H9 (cell line): ENCODE measurements at regions not wholly inside any gene's neighbourhood (a gene's known extent, or its start where the extent isn't known, plus 50 kb on each side); places are given as distances from the start of the nearest gene placed in this dataset.

ENCODE experiments used
- DNase-seq: peaks from one replicate; pipeline ENCODE4 v3.0.0-alpha.2; 2017
- H2AFZ ChIP-seq: one replicate; pipeline ENCODE4 v1.6.1; 2013; ENCODE audit warnings: mild to moderate bottlenecking, low read length, control low read depth, moderate library complexity
- H2AK5ac ChIP-seq: 2 replicates; pipeline ENCODE4 v1.6.1; 2013; ENCODE audit warnings: low read length, control low read depth, mixed read lengths; ENCODE audit not compliant: insufficient read length
- H2BK120ac ChIP-seq: one replicate; pipeline ENCODE4 v1.6.1; 2013; ENCODE audit warnings: low read depth, mild to moderate bottlenecking, low read length, control low read depth, inconsistent platforms; ENCODE audit not compliant: poor library complexity, severe bottlenecking
- H2BK12ac ChIP-seq: 2 replicates; pipeline ENCODE4 v1.6.1; 2013; ENCODE audit warnings: low read length, control low read depth, mixed read lengths, low read depth; ENCODE audit not compliant: insufficient read length
- H2BK15ac ChIP-seq: 2 replicates; pipeline ENCODE4 v1.6.1; 2013; ENCODE audit warnings: low read depth, low read length, control low read depth
- H2BK20ac ChIP-seq: one replicate; pipeline ENCODE4 v1.6.1; 2013; ENCODE audit warnings: low read depth, mild to moderate bottlenecking, low read length, control low read depth, inconsistent platforms; ENCODE audit not compliant: poor library complexity, severe bottlenecking
- H2BK5ac ChIP-seq: 2 replicates; pipeline ENCODE4 v1.6.1; 2013; ENCODE audit warnings: low read length, control low read depth, mixed read lengths; ENCODE audit not compliant: insufficient read length
- H3K14ac ChIP-seq: 2 replicates; pipeline ENCODE4 v1.6.1; 2013; ENCODE audit warnings: low read length, control low read depth; ENCODE audit not compliant: insufficient read depth
- H3K18ac ChIP-seq: 2 replicates; pipeline ENCODE4 v1.6.1; 2013; ENCODE audit warnings: low read depth, mild to moderate bottlenecking, mixed read lengths, low read length, control low read depth; ENCODE audit not compliant: insufficient read length
- H3K23ac ChIP-seq: 2 replicates; pipeline ENCODE4 v1.6.1; 2013; ENCODE audit warnings: low read length, control low read depth, mixed read lengths, low read depth; ENCODE audit not compliant: insufficient read length
- H3K23me2 ChIP-seq: 2 replicates; pipeline ENCODE4 v1.6.1; 2013; ENCODE audit warnings: low read depth, mild to moderate bottlenecking, mixed read lengths, low read length, control low read depth; ENCODE audit not compliant: insufficient read length, poor library complexity, severe bottlenecking
- H3K27ac ChIP-seq: 2 replicates; pipeline ENCODE4 v1.5.1; 2013; ENCODE audit warnings: low read length, control low read depth, mixed read lengths, low read depth; ENCODE audit not compliant: insufficient read length
- H3K27me3 ChIP-seq: 2 replicates; pipeline ENCODE4 v1.6.1; 2013; ENCODE audit warnings: low read length, control low read depth, inconsistent platforms; ENCODE audit not compliant: insufficient read depth
- H3K4ac ChIP-seq: 2 replicates; pipeline ENCODE4 v1.6.1; 2013; ENCODE audit warnings: low read depth, mild to moderate bottlenecking, control low read depth, inconsistent platforms, low read length, moderate library complexity
- H3K4me1 ChIP-seq: 2 replicates; pipeline ENCODE4 v1.6.1; 2013; ENCODE audit warnings: low read length, control low read depth, inconsistent platforms; ENCODE audit not compliant: insufficient read depth
- H3K4me2 ChIP-seq: 2 replicates; pipeline ENCODE4 v1.6.1; 2013; ENCODE audit warnings: low read length, control low read depth, mixed read lengths; ENCODE audit not compliant: insufficient read length, insufficient read depth
- H3K56ac ChIP-seq: 2 replicates; pipeline ENCODE4 v1.6.1; 2013; ENCODE audit warnings: low read depth, mild to moderate bottlenecking, mixed read lengths, low read length, control low read depth; ENCODE audit not compliant: insufficient read length
- H3K79me1 ChIP-seq: 2 replicates; pipeline ENCODE4 v1.6.1; 2013; ENCODE audit warnings: low read depth, mild to moderate bottlenecking, moderate library complexity, low read length, control low read depth, inconsistent platforms; ENCODE audit not compliant: insufficient read depth, poor library complexity, severe bottlenecking
- H3K79me2 ChIP-seq: 2 replicates; pipeline ENCODE4 v1.6.1; 2013; ENCODE audit warnings: low read length, control low read depth, inconsistent platforms; ENCODE audit not compliant: insufficient read depth
- H3K9ac ChIP-seq: 2 replicates; pipeline ENCODE4 v1.6.1; 2013; ENCODE audit warnings: low read length, control low read depth, mixed read lengths; ENCODE audit not compliant: insufficient read length; ENCODE audit errors: extremely low read depth
- H3K9me3 ChIP-seq: one replicate; pipeline ENCODE4 v1.6.1; 2013; ENCODE audit warnings: low read depth, low read length, inconsistent platforms; ENCODE audit not compliant: control insufficient read depth
- H3T11ph ChIP-seq: one replicate; pipeline ENCODE4 v1.6.1; 2013; ENCODE audit warnings: mild to moderate bottlenecking, low read length, control low read depth, inconsistent platforms
- H4K20me1 ChIP-seq: one replicate; pipeline ENCODE4 v1.6.1; 2013; ENCODE audit not compliant: control insufficient read depth, insufficient read length, insufficient read depth
- H4K5ac ChIP-seq: 2 replicates; pipeline ENCODE4 v1.6.1; 2013; ENCODE audit warnings: low read depth, mild to moderate bottlenecking, mixed read lengths, low read length, control low read depth; ENCODE audit not compliant: insufficient read length
- H4K8ac ChIP-seq: replicated peaks from 2 replicates; pipeline ENCODE4 v1.6.1; 2013; ENCODE audit warnings: low read length, control low read depth, mixed read lengths, low read depth; ENCODE audit not compliant: insufficient read length
- H4K91ac ChIP-seq: 2 replicates; pipeline ENCODE4 v1.6.1; 2013; ENCODE audit warnings: low read depth, mild to moderate bottlenecking, moderate library complexity, mixed read lengths, low read length, control low read depth; ENCODE audit not compliant: insufficient read length
- H3K27ac Mint-ChIP-seq, 3 experiments: 2 replicates in 2 of 3; 3 replicates in 1 of 3; pipeline ENCODE4 v1.8.0; 2020 to 2021; ENCODE audit warnings: mixed read lengths in 3 of 3, mild to moderate bottlenecking in 1 of 3, moderate library complexity in 1 of 3
- H3K27me3 Mint-ChIP-seq: 2 replicates; pipeline ENCODE4 v1.8.0; 2021; ENCODE audit warnings: low read depth, mild to moderate bottlenecking, moderate library complexity, mixed read lengths
- H3K36me3 Mint-ChIP-seq, 3 experiments: 2 replicates in 2 of 3; 3 replicates in 1 of 3; pipeline ENCODE4 v1.8.0; 2020 to 2021; ENCODE audit warnings: low read depth in 3 of 3, mixed read lengths in 3 of 3; ENCODE audit not compliant: insufficient read depth in 1 of 3
- H3K4me1 Mint-ChIP-seq, 2 experiments: 2 replicates each; pipeline ENCODE4 v1.8.0; 2020; ENCODE audit warnings: mixed read lengths in 2 of 2
- H3K4me3 Mint-ChIP-seq, 2 experiments: 2 replicates in 1 of 2; 3 replicates in 1 of 2; pipeline ENCODE4 v1.8.0; 2020 to 2021; ENCODE audit warnings: mild to moderate bottlenecking in 2 of 2, mixed read lengths in 2 of 2, moderate library complexity in 1 of 2
- H3K9me3 Mint-ChIP-seq, 2 experiments: 2 replicates in 1 of 2; 3 replicates in 1 of 2; pipeline ENCODE4 v1.8.0; 2020; ENCODE audit warnings: mild to moderate bottlenecking in 2 of 2, mixed read lengths in 2 of 2, moderate library complexity in 1 of 2
- CTCF ChIP-seq: fragments of 200-600 bp; sonication (generic); conservative IDR thresholded peaks from 3 replicates; pipeline ENCODE4 v1.8.0; 2021; ENCODE audit warnings: antibody characterized with exemption, mild to moderate bottlenecking
- WGBS: extraction: QIAGEN DNeasy Blood & Tissue Kit; methylation state at CpG from one replicate; pipeline ENCODE4 v1.1.7; 2013; ENCODE audit warnings: missing lambda C conversion rate, low lambda C conversion rate, mixed read lengths; ENCODE audit not compliant: insufficient read length; ENCODE audit errors: extremely low coverage; 5-methylcytosine and 5-hydroxymethylcytosine counted together

- DNase-seq: no peak
- H3K36me3 Mint-ChIP-seq: peaks cover 0 to 2% (median 1%) of the 10 kb centered on the region in 3 experiments; a peak in 5 of 7 replicates
- no peaks in the 10 kb centered on the region for H3K27me3 Mint-ChIP-seq
Measured at GRCh38 chr17:15049795-15050160, 215.3 kb downstream of the PMP22 start.

More at GRCh38 chr17:15049795-15050160, 215.3 kb downstream of the PMP22 start:
- Histone ChIP-seq H4K5ac (no peak overlapping the region), H3K27me3 (no peaks in the 10 kb centered on the region), H4K20me1 (no peaks in the 10 kb centered on the region), H2BK12ac (no peak overlapping the region), H4K8ac (no peak overlapping the region), H2BK120ac (no peak overlapping the region), H3K27ac (no peak overlapping the region), H3K9ac (no peak overlapping the region), H3K23ac (no peak overlapping the region), H2BK15ac (no peak overlapping the region), H3T11ph (no peak overlapping the region), H2AFZ (no peak overlapping the region), H2AK5ac (no peak overlapping the region), H3K9me3 (no peaks in the 10 kb centered on the region), H3K56ac (no peak overlapping the region), H3K23me2 (no peaks in the 10 kb centered on the region), H4K91ac (no peak overlapping the region), H2BK20ac (no peak overlapping the region), H2BK5ac (no peak overlapping the region), H3K79me1 (no peaks in the 10 kb centered on the region), H3K79me2 (no peaks in the 10 kb centered on the region), H3K4me2 (no peak overlapping the region), H3K14ac (no peak overlapping the region), H3K4ac (no peak overlapping the region), H3K18ac (no peak overlapping the region), H3K4me1 (0 out of 2 replicates have a peak, but pooled peaks cover 5% of the 10 kb centered on the region)
- no peak overlapping the region for H3K4me3 Mint-ChIP-seq
- no peak for TF ChIP-seq CTCF
- no CpG with 5 or more reads among the region's 5 CpGs for WGBS
- peak overlapping the region in 1 of 3 experiments; percentile 78; a peak in 4 of 7 replicates for H3K27ac Mint-ChIP-seq
- H3K4me1 Mint-ChIP-seq: peaks cover 27 to 29% of the 10 kb centered on the region in 2 experiments
- H3K9me3 Mint-ChIP-seq: peaks cover 1 to 6% of the 10 kb centered on the region in 2 experiments
